K562 (cell line): ENCODE measurements at regions not wholly inside any gene's neighbourhood (a gene's known extent, or its start where the extent isn't known, plus 50 kb on each side); places are given as distances from the start of the nearest gene placed in this dataset.

Experiments
- ASH1L ChIP-seq: fragments of 450-650 bp; IDR thresholded peaks from 2 replicates; pipeline ENCODE4 v1.6.1; 2018; ENCODE audit warnings: borderline replicate concordance, mild to moderate bottlenecking, low read depth; ENCODE audit not compliant: partially characterized antibody
- HCFC1 ChIP-seq: IDR thresholded peaks from 2 replicates; pipeline ENCODE4 v1.6.1; 2012; ENCODE audit warnings: low read depth, low read length, improper control_type of control experiment
- HNRNPLL ChIP-seq: fragments of 200-400 bp; formaldehyde crosslinking; IDR thresholded peaks from 2 replicates; pipeline ENCODE4 v1.6.1; 2017; ENCODE audit warnings: low read length, low read depth, mild to moderate bottlenecking; ENCODE audit not compliant: poor library complexity, severe bottlenecking
- KDM2B ChIP-seq: fragments of 250-450 bp; sonication (Bioruptor Pico); IDR thresholded peaks from 2 replicates; pipeline ENCODE4 v1.8.0; 2021; ENCODE audit warnings: mild to moderate bottlenecking, moderate library complexity
- KDM5B ChIP-seq: fragments of 200-600 bp; sonication (generic); IDR thresholded peaks from 2 replicates; pipeline ENCODE4 v1.6.1; 2012; ENCODE audit warnings: low read depth, mild to moderate bottlenecking, moderate library complexity, low read length, control low read depth, inconsistent platforms; ENCODE audit not compliant: insufficient replicate concordance
- LEF1 ChIP-seq: fragments of 450-650 bp; IDR thresholded peaks from 2 replicates; pipeline ENCODE4 v1.6.1; 2016; ENCODE audit warnings: mild to moderate bottlenecking
- PHF8 ChIP-seq: fragments of 200-600 bp; sonication (generic); IDR thresholded peaks from 2 replicates; pipeline ENCODE4 v1.6.1; 2012; ENCODE audit warnings: mixed run types, mild to moderate bottlenecking, inconsistent platforms, low read length, moderate library complexity, borderline replicate concordance
- POLR2A ChIP-seq: fragments of 450-650 bp; conservative IDR thresholded peaks from 2 replicates; pipeline ENCODE4 v1.6.1; 2016
- POLR3A ChIP-seq: IDR thresholded peaks from 2 replicates; pipeline ENCODE4 v1.6.1; 2011; ENCODE audit warnings: borderline replicate concordance, mild to moderate bottlenecking, moderate library complexity; ENCODE audit not compliant: insufficient read length, insufficient read depth; ENCODE audit errors: extremely low read depth
- POU5F1 ChIP-seq: fragments of 150-350 bp; IDR thresholded peaks from 2 replicates; pipeline ENCODE4 v1.6.1; 2014; ENCODE audit warnings: borderline replicate concordance, low read length, low read depth, mild to moderate bottlenecking; ENCODE audit not compliant: partially characterized antibody
- RBM34 ChIP-seq: fragments of 200-400 bp; formaldehyde crosslinking; IDR thresholded peaks from 2 replicates; pipeline ENCODE4 v1.6.1; 2018; ENCODE audit warnings: low read length, borderline replicate concordance; ENCODE audit not compliant: insufficient read depth
- TAF1 ChIP-seq: IDR thresholded peaks from 2 replicates; pipeline ENCODE4 v1.6.1; 2011; ENCODE audit warnings: mild to moderate bottlenecking, low read length, moderate library complexity; ENCODE audit not compliant: insufficient read depth, control insufficient read depth, severe bottlenecking; ENCODE audit errors: extremely low read depth
- ZNF146 ChIP-seq: IDR thresholded peaks from one replicate; pipeline ENCODE4 v1.6.1; 2018; ENCODE audit warnings: missing compliant biosample characterization; ENCODE audit not compliant: unreplicated experiment
- ZSCAN29 ChIP-seq: fragments of 450-650 bp; IDR thresholded peaks from 2 replicates; pipeline ENCODE4 v1.6.1; 2017
- TF ChIP-seq, protein P1 (sequence below), 2 experiments: fragments of 450-650 bp; IDR thresholded peaks; 2 replicates each; pipeline ENCODE4 v1.6.1; 2016
- TF ChIP-seq, protein P2 (sequence below): fragments of 450-650 bp; IDR thresholded peaks from 2 replicates; pipeline ENCODE4 v1.6.1; 2017; ENCODE audit warnings: antibody characterized with exemption, mild to moderate bottlenecking
- TF ChIP-seq, protein P3 (sequence below): fragments of 200-800 bp; sonication (Bioruptor generic); IDR thresholded peaks from 2 replicates; pipeline ENCODE4 v1.6.1; 2016; ENCODE audit warnings: missing genetic modification characterization, missing compliant biosample characterization

GRCh38 chr11:43576803-43577521, 103.6 kb upstream of the HSD17B12 start (continued):
- TF ChIP-seq, protein P1, sequence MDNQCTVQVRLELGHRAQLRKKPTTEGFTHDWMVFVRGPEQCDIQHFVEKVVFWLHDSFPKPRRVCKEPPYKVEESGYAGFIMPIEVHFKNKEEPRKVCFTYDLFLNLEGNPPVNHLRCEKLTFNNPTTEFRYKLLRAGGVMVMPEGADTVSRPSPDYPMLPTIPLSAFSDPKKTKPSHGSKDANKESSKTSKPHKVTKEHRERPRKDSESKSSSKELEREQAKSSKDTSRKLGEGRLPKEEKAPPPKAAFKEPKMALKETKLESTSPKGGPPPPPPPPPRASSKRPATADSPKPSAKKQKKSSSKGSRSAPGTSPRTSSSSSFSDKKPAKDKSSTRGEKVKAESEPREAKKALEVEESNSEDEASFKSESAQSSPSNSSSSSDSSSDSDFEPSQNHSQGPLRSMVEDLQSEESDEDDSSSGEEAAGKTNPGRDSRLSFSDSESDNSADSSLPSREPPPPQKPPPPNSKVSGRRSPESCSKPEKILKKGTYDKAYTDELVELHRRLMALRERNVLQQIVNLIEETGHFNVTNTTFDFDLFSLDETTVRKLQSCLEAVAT (IDR thresholded peaks at IDR 0.05): peak in 1 of 2 experiments; percentile 91; a peak in 2 of 4 replicates
- TF ChIP-seq HCFC1 (peak; percentile 34; the same call in 1 of the 2 replicates), KDM5B (no peak), RBM34 (no peak), PHF8 (no peak), POLR2A (no peak), LEF1 (no peak), KDM2B (CRISPR knock-in tag) (no peak), TAF1 (no peak), ZSCAN29 (no peak), POLR3A (no peak), ASH1L (no peak), POU5F1 (no peak), HNRNPLL (peak; percentile 28), ZNF146 (CRISPR knock-in tag) (no peak)
- TF ChIP-seq, protein P2, sequence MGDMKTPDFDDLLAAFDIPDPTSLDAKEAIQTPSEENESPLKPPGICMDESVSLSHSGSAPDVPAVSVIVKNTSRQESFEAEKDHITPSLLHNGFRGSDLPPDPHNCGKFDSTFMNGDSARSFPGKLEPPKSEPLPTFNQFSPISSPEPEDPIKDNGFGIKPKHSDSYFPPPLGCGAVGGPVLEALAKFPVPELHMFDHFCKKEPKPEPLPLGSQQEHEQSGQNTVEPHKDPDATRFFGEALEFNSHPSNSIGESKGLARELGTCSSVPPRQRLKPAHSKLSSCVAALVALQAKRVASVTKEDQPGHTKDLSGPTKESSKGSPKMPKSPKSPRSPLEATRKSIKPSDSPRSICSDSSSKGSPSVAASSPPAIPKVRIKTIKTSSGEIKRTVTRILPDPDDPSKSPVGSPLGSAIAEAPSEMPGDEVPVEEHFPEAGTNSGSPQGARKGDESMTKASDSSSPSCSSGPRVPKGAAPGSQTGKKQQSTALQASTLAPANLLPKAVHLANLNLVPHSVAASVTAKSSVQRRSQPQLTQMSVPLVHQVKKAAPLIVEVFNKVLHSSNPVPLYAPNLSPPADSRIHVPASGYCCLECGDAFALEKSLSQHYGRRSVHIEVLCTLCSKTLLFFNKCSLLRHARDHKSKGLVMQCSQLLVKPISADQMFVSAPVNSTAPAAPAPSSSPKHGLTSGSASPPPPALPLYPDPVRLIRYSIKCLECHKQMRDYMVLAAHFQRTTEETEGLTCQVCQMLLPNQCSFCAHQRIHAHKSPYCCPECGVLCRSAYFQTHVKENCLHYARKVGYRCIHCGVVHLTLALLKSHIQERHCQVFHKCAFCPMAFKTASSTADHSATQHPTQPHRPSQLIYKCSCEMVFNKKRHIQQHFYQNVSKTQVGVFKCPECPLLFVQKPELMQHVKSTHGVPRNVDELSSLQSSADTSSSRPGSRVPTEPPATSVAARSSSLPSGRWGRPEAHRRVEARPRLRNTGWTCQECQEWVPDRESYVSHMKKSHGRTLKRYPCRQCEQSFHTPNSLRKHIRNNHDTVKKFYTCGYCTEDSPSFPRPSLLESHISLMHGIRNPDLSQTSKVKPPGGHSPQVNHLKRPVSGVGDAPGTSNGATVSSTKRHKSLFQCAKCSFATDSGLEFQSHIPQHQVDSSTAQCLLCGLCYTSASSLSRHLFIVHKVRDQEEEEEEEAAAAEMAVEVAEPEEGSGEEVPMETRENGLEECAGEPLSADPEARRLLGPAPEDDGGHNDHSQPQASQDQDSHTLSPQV: no peak
- TF ChIP-seq, protein P3, sequence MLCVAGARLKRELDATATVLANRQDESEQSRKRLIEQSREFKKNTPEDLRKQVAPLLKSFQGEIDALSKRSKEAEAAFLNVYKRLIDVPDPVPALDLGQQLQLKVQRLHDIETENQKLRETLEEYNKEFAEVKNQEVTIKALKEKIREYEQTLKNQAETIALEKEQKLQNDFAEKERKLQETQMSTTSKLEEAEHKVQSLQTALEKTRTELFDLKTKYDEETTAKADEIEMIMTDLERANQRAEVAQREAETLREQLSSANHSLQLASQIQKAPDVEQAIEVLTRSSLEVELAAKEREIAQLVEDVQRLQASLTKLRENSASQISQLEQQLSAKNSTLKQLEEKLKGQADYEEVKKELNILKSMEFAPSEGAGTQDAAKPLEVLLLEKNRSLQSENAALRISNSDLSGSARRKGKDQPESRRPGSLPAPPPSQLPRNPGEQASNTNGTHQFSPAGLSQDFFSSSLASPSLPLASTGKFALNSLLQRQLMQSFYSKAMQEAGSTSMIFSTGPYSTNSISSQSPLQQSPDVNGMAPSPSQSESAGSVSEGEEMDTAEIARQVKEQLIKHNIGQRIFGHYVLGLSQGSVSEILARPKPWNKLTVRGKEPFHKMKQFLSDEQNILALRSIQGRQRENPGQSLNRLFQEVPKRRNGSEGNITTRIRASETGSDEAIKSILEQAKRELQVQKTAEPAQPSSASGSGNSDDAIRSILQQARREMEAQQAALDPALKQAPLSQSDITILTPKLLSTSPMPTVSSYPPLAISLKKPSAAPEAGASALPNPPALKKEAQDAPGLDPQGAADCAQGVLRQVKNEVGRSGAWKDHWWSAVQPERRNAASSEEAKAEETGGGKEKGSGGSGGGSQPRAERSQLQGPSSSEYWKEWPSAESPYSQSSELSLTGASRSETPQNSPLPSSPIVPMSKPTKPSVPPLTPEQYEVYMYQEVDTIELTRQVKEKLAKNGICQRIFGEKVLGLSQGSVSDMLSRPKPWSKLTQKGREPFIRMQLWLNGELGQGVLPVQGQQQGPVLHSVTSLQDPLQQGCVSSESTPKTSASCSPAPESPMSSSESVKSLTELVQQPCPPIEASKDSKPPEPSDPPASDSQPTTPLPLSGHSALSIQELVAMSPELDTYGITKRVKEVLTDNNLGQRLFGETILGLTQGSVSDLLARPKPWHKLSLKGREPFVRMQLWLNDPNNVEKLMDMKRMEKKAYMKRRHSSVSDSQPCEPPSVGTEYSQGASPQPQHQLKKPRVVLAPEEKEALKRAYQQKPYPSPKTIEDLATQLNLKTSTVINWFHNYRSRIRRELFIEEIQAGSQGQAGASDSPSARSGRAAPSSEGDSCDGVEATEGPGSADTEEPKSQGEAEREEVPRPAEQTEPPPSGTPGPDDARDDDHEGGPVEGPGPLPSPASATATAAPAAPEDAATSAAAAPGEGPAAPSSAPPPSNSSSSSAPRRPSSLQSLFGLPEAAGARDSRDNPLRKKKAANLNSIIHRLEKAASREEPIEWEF (CRISPR knock-in tag): no peak
